IPS-18c (cell line): ENCODE measurements at regions not wholly inside any gene's neighbourhood (a gene's known extent, or its start where the extent isn't known, plus 50 kb on each side); places are given as distances from the start of the nearest gene placed in this dataset.

Experiments
- H3K4me3 ChIP-seq: 2 replicates; pipeline ENCODE4 v1.7.0; 2013; ENCODE audit warnings: low read depth, mild to moderate bottlenecking, low read length, moderate library complexity; ENCODE audit not compliant: insufficient read depth
- H3K9me3 ChIP-seq: one replicate; pipeline ENCODE4 v1.6.1; 2013; ENCODE audit warnings: mild to moderate bottlenecking, low read length, moderate library complexity; ENCODE audit not compliant: control insufficient read depth, insufficient read depth

DNA sequence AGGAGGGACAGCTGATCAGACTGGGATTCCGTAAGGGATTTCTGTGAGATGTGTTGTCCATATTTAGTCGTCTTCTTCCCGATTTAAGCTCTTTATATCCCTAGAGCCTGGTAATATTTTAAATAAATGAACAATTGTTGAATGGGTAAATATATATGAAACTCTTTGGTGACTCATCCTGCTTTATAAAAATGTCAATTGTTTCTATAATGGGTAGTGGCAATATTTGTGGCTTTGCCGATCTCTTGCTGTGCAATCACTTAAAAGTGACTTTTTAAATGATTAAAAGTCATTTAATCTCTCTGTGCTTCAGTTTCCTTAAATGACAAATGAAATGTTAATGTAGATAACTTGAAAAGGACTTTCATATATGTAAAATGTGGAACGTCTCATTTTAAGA is 339.2 kb downstream of the RNF144A start:
- Histone ChIP-seq H3K4me3 (no peak overlapping the region), H3K9me3 (no peaks in the 10 kb centered on the region)

DNA sequence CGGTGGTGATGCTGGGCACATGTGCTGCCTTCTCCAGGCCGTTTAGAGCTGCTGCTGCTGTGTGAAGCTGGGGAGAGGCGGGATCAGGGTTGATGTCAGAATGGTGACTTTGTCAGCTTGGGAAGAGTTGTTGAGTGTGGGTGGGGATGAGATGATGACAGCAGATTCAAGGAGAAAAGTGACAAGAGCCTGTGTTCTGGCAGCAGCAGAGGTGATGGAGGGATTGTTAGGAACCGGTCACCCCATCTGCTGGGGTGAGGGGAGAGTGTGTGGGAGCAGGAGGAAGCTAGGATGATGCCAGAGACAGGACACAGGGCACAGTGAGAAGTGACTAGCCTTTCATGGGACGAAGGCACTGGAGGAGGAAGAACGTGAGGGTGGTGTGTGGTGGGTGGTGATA is 345.5 kb downstream of the RNF144A start:
- H3K9me3 ChIP-seq: no peaks in the 10 kb centered on the region
- no peak overlapping the region for H3K4me3 ChIP-seq

- H3K9me3 ChIP-seq: no peaks in the 10 kb centered on the region
- no peak overlapping the region for H3K4me3 ChIP-seq
Observed at GRCh38 chr2:7264791-7265190, 347.6 kb downstream of the RNF144A start.

GRCh38 chr2:7265286-7265685 is 348.1 kb downstream of the RNF144A start:
- Histone ChIP-seq H3K9me3 (no peaks in the 10 kb centered on the region), H3K4me3 (no peak overlapping the region)

DNA sequence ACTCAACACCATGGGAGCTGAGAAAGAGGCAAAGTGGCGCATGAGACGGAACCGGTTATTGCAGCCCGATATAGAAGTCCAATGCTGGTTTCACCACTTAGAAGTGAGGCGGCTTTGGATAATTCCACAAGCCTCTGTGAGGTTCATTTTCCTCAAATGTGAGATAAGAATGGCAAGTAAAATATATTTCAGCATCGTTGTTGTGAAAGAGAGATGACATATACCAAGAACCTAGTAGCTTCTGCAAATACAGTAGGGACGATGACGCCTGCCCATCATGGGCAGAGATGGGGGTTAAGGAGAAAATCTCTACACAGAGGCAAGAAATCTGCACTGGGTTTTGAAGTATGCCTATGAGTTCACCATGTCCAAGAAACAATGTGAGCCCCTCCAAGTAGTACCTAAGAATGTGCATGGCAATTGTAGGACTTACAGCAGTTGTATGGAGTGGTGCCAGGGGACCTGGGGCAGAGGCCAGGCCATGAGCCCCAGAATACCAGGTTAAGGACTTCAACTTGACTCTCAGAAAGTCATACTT is 352.0 kb downstream of the RNF144A start:
- Histone ChIP-seq H3K9me3 (no peaks in the 10 kb centered on the region), H3K4me3 (no peak overlapping the region)

DNA sequence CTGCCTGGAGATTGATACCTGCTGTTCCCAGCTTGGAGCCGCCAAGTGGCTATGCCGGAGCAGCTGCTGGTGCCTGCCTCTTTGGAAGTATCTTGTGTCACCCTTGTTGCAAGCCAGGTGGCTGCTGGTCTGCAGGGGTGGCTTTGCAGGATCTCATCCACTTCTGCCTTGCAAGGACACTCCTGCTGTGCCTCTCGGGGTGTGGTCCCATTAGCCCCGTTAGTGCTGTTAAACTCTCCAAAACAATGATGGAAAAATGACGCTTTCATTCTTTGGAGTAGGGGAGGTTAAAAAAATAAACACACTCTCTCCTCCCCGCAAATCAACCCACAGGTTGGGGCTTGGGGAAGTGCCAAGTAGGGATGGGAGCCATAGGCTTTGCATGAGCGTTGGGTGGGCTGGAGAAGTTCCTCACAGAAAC is 352.8 kb downstream of the RNF144A start:
- Histone ChIP-seq H3K9me3 (no peaks in the 10 kb centered on the region), H3K4me3 (no peak overlapping the region)

GRCh38 chr2:7272210-7272609 is 355.0 kb downstream of the RNF144A start:
- Histone ChIP-seq H3K4me3 (no peak overlapping the region), H3K9me3 (no peaks in the 10 kb centered on the region)

GRCh38 chr2:7278984-7279383 is 361.8 kb downstream of the RNF144A start:
- Histone ChIP-seq H3K9me3 (no peaks in the 10 kb centered on the region), H3K4me3 (no peak overlapping the region)

GRCh38 chr2:7279421-7279949 is 362.3 kb downstream of the RNF144A start:
- Histone ChIP-seq H3K4me3 (no peak overlapping the region), H3K9me3 (no peaks in the 10 kb centered on the region)

DNA sequence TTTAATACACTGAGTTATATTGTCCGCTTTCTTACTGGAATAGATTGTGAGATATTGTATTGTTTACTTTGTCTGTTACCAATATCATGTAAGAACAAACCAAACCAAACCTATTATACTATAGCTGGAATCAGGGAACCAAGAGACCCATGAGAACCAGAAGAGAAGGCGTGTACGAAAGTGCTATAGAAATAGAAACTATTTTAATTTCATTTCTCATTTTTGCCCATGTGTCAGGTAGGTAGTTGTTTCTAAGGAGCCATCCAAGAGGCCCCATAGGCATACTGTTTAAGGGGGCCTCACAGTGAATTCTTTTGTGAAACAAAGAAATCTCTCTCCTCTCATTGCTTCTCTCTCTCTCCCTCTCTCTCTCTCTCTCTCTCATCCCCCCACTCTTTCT is 363.6 kb downstream of the RNF144A start:
- H3K4me3 ChIP-seq: no peak overlapping the region
- H3K9me3 ChIP-seq: no peaks in the 10 kb centered on the region

- Histone ChIP-seq H3K4me3 (no peak overlapping the region), H3K9me3 (no peaks in the 10 kb centered on the region)
Observed at GRCh38 chr2:7281231-7282201, 364.3 kb downstream of the RNF144A start.

GRCh38 chr2:7286120-7286519 is 368.9 kb downstream of the RNF144A start:
- Histone ChIP-seq H3K9me3 (no peaks in the 10 kb centered on the region), H3K4me3 (no peak overlapping the region)

- H3K9me3 ChIP-seq: no peaks in the 10 kb centered on the region
- no peak overlapping the region for H3K4me3 ChIP-seq
Observed at GRCh38 chr2:7288484-7288883, 371.3 kb downstream of the RNF144A start.

DNA sequence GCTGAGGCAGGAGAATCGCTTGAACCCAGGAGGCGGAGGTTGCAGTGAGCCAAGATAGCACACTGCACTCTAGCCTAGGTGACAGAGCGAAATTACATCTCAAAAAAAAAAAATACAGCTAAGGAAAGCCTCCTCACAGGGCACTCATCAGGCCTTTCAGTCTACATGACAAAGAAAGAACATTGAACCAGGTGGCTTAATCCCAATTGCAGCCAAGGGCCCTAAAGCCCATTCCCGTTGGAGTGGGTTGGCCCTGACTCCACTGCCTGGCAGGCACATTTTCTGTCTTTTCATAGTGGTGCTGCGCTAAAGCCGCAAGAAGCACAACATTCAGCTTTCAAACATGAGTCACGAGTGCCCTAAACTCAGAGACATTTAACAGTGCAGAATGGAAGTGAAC is 372.5 kb downstream of the RNF144A start:
- no peak overlapping the region; the same call in 1 of the 2 replicates for H3K4me3 ChIP-seq
- H3K9me3 ChIP-seq: no peaks in the 10 kb centered on the region

DNA sequence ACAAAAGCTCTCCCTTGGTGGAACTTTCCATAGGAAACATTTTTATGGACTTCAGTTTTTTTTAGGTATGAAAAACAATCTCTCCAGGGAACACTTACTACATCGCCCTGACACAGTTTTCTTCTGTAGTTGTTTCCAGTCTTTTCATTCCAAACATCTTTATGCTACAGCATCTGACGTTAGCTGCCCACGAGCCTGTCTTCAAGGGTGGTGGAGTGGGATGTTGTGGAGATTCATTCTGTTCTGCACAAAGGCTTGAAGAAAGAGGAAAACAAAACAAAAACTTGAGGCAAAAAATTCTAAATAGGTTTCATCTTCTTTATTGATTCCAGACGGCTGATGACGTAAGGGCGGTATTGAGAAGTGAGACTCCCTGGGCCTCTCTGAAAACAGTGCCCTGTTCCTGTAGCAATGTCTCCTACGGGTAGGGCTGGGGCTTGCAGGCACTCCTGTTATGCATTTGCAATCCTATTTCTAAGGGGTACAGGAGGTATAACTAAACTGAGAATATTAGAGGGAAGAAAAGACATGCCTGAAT is 375.0 kb downstream of the RNF144A start:
- Histone ChIP-seq H3K4me3 (no peak overlapping the region), H3K9me3 (no peaks in the 10 kb centered on the region)

DNA sequence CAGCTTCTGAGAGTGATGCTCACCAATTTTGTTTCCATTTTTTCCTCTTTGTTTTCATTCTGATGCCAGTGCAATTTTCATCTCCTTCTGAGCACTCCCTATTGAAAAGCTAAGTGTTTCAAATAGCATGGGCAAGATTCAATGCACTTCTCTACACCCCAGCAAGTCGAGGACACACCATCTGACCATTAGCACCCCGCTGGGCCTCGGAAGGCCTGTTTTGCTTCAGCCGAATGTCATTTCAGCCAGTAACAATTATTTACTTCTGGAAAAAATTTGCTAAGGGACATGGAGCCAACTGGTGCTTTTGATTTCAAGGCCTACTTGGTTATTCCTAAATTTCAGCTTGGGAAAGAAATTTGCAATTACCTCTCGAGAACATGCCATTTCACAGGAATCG is 392.4 kb downstream of the RNF144A start:
- Histone ChIP-seq H3K4me3 (no peak overlapping the region), H3K9me3 (no peaks in the 10 kb centered on the region)

DNA sequence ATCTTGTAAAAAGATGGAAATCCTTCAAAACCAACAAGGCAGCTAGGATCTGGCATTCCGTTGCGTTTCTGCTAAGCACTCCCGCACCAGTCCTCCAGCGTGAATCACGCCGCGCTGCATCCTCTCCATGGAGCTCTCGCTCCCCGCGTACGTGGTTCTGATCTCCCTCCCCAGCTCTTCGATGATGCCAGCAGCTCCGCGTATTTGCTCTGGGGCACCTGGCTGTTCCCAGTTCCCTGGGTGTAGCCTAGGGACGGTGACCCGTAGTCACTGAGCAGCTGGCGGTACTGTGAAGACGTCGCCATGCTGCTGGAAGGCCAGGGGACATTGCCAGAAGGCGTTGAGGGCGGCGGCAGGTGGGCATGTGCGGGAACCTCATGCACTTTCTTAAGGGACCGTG is 407.5 kb downstream of the RNF144A start:
- no peaks in the 10 kb centered on the region for H3K9me3 ChIP-seq
- H3K4me3 ChIP-seq: no peak overlapping the region

DNA sequence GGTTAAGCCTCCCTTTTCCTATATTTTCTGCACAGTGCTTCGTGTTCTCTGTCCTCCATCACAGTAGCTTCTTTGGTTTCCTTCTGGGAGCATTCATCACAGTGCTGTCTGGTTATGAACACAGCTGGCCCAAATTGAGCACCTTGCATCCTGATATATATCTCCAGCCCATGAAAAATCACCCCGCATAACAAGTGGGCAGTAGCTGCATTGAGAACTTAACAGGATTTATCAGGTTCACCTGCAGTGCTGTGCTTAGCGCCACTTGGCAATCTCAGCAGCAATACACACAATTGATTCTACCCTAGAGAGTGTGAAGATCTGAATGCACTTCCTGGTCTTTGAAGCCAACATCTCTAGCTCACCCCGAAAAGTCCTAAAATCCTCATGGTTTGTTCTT is 408.0 kb downstream of the RNF144A start:
- H3K4me3 ChIP-seq: no peak overlapping the region

More for the DNA sequence above, 408.0 kb downstream of the RNF144A start:
- H3K9me3 ChIP-seq: no peaks in the 10 kb centered on the region
